ENCODE measurements at regions not wholly inside any gene's neighbourhood (a gene's known extent, or its start where the extent isn't known, plus 50 kb on each side); places are given as distances from the start of the nearest gene placed in this dataset.

GRCh38 chr5:175285261-175285660 is 158.7 kb downstream of the DRD1 start:
- TF ChIP-seq CTCF (conservative IDR thresholded peaks at IDR 0.05; ENCODE audit: low read depth, low read length) (no peak), EZH2 (IDR thresholded peaks at IDR 0.05; ENCODE audit: borderline replicate concordance, low read depth, low read length, poor library complexity, severe bottlenecking) (no peak)

Measured in A673 (cell line).